Panc1 (cell line): ENCODE measurements at regions not wholly inside any gene's neighbourhood (a gene's known extent, or its start where the extent isn't known, plus 50 kb on each side); places are given as distances from the start of the nearest gene placed in this dataset.

Experiments used
- CTCF ChIP-seq: fragments of 450-650 bp; IDR thresholded peaks from 2 replicates; pipeline ENCODE4 v1.5.1; 2017; ENCODE audit warnings: mild to moderate bottlenecking
- POLR2AphosphoS5 ChIP-seq: IDR thresholded peaks from 2 replicates; pipeline ENCODE4 v1.6.1; 2012; ENCODE audit warnings: mild to moderate bottlenecking, low read depth, low read length, moderate library complexity
- SIN3A ChIP-seq: IDR thresholded peaks from 2 replicates; pipeline ENCODE4 v1.6.1; 2012; ENCODE audit warnings: low read depth, mild to moderate bottlenecking, low read length, moderate library complexity, borderline replicate concordance; ENCODE audit not compliant: insufficient read depth
- TCF7L2 ChIP-seq: IDR thresholded peaks from 2 replicates; pipeline ENCODE4 v1.6.1; 2011; ENCODE audit warnings: mild to moderate bottlenecking, low read depth, low read length, inconsistent platforms
- TF ChIP-seq, protein P1 (sequence below), 2 experiments: IDR thresholded peaks; 2 replicates each; pipeline ENCODE4 v1.6.1; 2011 to 2012; ENCODE audit warnings: low read depth in 2 of 2, control low read depth in 1 of 2, low read length in 1 of 2, mild to moderate bottlenecking in 1 of 2, moderate library complexity in 1 of 2; ENCODE audit not compliant: insufficient read depth in 1 of 2

DNA sequence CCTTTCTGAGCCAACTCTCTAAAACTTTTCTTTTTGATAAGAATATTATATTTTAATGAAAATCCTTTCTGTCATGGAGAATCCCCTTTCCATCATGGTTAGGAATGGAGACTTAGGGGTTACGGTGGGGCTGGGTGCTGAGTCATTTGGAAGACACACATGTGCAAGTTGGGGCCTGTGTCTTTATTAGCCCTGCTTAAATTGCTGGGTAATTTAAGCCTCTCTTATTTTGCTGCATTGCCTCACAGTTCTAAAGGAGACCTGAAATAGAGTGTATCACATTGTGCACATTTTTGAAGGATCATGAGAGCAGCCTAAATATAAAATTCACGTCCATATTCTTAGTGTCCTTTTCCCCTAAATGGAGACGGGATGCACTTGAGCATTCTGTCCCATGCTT, 61.8 kb upstream of the RBFOX1 start:
- TF ChIP-seq CTCF (no peak), POLR2AphosphoS5 (no peak), SIN3A (no peak), TCF7L2 (no peak)
- TF ChIP-seq, protein P1, sequence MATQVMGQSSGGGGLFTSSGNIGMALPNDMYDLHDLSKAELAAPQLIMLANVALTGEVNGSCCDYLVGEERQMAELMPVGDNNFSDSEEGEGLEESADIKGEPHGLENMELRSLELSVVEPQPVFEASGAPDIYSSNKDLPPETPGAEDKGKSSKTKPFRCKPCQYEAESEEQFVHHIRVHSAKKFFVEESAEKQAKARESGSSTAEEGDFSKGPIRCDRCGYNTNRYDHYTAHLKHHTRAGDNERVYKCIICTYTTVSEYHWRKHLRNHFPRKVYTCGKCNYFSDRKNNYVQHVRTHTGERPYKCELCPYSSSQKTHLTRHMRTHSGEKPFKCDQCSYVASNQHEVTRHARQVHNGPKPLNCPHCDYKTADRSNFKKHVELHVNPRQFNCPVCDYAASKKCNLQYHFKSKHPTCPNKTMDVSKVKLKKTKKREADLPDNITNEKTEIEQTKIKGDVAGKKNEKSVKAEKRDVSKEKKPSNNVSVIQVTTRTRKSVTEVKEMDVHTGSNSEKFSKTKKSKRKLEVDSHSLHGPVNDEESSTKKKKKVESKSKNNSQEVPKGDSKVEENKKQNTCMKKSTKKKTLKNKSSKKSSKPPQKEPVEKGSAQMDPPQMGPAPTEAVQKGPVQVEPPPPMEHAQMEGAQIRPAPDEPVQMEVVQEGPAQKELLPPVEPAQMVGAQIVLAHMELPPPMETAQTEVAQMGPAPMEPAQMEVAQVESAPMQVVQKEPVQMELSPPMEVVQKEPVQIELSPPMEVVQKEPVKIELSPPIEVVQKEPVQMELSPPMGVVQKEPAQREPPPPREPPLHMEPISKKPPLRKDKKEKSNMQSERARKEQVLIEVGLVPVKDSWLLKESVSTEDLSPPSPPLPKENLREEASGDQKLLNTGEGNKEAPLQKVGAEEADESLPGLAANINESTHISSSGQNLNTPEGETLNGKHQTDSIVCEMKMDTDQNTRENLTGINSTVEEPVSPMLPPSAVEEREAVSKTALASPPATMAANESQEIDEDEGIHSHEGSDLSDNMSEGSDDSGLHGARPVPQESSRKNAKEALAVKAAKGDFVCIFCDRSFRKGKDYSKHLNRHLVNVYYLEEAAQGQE (IDR thresholded peaks at IDR 0.05; ENCODE audit: insufficient read depth in 1 of 2, low read depth in 2 of 2, low read length in 1 of 2): no peak
